HS-5 (cell line): ENCODE measurements at regions not wholly inside any gene's neighbourhood (a gene's known extent, or its start where the extent isn't known, plus 50 kb on each side); places are given as distances from the start of the nearest gene placed in this dataset.

Experiments
- DNase-seq: peaks from one replicate; pipeline ENCODE4 v3.0.0-alpha.2; 2012; ENCODE audit warnings: low read depth

DNA sequence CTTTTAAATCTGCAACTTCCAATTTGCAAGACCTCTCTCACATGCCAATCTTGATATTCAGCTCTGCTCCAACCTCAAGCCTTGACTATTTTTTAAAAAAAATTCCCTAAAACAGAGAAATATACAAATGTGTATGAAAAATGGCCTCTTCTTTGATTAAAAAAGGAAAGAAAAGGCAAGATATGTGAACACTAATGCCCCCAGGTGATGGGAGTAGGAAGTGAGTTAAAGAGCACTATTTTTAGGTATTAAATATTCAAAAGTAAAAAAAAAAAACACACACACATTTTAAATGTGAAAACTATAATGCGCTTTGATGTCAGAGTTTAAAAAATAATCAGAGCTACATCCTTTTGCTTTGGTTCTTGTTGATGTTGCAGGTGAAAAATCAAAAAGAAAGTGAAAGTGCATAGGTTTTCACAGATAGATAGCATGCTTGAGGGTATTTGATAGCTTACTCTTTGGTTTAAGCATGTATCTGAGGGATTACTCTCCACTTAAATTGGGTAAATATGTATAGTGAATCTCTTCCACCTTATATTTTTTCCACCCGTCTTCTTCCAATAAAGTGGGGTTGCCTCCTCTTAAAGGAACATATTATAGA, 406.0 kb upstream of the POU3F3 start:
- DNase-seq: no peak

DNA sequence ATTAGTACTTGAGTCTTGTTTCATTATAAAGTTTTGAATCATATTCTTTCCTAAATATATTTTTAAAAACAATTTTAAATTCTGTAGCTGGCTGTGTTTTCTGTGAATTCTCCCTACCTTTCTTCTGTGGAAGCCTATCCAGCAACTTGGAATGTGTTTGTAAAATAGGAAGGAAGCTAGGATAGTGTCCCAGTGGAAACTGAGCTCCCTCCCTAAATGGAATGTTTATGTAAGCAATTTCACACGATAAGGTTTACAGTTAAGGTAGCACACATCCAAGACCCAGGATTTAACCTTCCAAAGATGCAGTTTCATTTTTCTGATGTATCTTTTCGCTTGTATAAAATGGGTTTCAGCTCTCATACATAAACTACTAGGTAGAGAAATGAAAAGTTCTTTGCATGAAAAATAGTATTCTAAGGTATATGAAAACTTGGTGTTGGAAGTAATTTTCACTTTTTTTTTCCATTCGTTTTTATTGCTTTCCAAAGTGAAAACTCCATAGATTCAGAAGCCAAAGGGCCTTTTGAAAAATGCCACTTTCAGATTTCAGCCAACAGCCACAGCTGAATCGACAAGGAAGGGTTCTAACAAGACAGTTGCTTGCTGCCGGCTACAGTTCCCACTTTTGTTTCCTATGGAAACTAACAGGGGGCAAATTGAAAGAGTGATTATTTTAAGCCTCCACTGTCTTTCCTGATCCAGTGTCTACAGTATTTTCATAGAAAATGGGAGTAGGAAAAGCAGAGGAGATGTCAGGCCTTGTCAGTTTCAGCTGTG, 405.1 kb upstream of the POU3F3 start:
- DNase-seq: no peak

DNA sequence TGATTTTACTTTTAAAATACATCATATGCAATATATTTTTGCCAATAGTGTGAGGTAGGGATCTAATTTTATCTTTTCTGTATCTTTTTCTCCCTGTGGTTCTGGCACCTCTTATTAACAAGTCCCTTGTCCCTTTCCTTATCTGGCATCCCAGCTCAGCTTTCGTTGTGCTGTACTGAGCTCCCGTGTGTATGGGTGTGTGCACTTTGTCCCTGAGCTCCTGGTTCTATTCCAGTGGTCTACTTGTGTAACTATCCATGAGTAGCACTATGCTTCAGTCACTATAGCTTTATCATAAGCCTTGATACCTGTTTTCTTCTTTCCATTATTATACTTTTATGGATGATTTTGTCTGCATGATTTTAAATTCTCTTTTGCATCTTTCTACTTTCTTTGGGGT, 401.4 kb upstream of the POU3F3 start:
- no peak for DNase-seq

DNA sequence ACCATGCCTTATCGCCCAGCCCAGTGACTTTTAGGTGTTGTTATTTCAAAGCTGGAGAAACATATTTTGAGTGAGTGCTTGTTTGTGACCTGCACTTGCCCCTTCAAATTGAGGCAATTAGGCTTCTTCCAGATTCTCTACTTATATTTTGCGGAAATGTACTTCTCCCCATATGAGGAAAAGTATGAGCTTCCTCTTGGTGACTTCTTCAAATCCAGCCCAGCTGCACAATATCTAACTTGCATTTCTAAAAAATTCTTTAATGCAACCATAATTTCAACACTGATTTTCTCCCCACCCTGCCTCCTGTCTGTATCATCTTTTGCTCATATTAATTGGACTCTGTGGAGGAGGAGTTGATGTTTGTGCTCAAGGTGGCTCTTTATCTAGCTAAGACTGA, 391.2 kb upstream of the POU3F3 start:
- DNase-seq: no peak

DNA sequence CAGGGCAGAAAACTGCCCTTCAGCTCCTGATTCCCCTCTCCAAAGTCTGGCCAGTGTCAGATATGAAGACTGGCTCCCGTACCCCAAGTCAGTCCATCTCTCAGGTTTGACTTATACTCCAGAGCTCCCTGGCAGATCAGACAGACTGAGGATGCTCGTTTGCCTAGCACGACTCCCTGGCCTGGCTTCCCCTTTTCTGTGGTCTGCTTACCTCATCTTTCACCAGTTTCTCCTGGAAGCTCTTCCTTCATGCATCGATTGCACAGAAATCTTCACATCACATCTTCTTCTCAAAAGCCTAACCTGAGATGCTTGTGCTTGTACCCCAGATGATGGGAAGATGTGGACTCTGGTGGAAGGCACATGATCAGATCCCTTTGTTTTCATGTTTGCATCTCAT, 387.9 kb upstream of the POU3F3 start:
- no peak for DNase-seq

DNA sequence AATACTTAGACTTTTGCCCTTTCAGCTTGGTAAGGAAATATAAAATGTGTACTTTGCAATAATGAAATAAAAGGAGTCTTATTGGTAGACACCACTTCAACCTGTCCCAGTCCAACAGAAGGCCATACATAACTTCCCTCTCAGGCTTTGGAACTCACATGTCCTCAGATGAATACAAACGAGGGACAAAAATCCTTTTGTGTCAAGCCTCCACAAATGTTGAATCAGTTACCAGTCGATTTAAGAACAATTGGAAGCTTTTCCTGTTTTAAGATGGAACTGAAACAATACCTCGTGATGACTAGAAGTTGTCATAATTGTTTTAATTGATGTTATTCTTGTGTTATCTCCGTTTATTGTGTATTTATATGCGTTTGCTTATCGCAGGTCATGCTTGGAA, 385.1 kb upstream of the POU3F3 start:
- no peak for DNase-seq

DNA sequence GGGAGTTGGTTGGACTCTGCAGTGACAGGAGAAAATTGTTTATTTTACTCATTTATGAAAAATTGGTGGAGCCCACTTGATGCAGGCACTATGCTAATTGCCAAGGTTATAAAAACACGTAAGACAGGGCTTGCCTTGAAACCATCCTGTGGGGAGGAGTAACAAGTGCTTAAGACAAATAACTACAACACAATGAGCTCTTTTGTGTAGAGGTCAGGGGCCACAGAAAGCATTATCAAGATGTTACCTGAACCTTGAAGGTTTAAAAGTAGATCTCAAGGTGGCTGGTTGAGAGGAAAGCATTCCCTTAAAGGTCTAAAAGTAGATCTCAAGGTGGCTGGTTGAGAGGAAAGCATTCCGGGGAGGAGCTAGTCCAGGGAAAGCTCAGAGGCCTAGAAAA, 381.8 kb upstream of the POU3F3 start:
- DNase-seq: no peak

DNA sequence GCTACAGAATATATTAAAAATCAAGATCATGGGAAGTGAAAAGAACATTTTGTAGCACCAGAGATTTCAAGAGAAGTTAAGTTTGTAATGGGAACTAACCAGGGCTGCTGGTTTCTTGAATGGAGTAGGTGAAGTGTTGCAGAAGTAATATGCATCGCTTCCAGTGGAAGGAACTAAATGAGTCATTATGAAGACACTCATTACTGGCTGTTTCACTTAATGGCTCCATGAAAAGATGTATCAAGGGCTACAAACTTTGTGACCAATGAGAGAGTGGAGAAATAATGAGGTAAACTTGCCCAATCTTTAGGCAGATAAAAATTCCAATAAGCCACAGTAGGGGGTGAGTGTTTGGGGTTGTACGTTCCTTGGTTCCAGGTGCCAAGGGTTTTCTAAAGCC, 380.4 kb upstream of the POU3F3 start:
- no peak for DNase-seq

DNA sequence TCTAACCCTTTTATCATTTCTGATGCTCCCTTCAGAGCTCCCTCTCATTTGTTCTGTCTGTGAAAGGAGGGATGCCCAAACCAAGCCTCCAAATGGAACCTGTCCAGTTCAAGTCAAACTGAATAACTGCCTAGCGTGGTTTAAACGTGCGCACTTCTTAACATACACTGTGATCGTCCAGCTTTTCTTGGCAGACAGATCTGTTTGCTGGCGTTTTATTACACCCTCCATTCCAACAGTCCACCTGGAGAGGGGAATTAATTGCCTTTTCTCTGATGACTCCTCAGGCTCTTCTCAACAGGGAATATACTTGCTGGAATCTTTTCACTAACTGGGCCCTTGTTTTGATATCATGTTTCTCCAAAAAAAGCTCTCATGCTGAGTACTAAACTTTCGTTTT, 379.2 kb upstream of the POU3F3 start:
- DNase-seq: no peak

DNA sequence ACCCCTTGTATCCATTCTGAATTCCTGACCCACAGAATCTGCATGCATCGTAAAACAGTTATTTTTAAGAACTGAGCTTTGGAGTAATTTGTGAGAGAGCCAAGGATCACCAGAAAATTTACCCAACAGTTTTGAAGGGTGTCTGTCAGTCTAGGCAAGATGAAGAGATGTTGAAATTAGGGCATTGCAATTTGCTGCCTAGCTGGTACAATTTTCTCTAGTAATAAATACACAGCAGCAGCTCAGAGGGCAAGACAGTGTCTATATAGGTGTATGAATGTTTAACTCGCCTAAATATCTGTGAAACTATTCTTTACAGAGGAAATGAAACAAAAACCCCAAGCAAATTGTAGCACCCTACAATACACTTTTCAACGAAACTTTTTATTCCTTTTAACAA, 377.8 kb upstream of the POU3F3 start:
- DNase-seq: no peak

DNA sequence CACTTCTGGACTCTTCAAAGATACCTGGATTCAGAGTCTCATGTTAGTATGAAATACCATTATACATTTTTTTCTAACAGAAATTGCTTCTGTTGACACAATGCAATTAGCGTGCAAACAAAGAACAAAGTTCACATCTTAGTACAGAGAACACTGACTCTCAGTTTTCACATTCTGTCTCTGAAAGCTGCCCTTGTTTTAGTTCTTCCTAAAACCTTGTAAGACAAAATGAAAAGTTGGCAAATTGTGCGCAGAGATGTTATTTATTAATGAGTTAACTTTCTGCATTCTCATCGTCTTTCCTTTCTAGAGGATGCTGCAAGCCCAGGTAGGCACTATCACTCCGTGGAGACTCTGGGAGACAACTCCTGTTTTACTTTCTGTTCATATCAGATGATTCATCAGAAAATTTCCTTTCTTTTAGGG, 377.3 kb upstream of the POU3F3 start:
- no peak for DNase-seq

DNA sequence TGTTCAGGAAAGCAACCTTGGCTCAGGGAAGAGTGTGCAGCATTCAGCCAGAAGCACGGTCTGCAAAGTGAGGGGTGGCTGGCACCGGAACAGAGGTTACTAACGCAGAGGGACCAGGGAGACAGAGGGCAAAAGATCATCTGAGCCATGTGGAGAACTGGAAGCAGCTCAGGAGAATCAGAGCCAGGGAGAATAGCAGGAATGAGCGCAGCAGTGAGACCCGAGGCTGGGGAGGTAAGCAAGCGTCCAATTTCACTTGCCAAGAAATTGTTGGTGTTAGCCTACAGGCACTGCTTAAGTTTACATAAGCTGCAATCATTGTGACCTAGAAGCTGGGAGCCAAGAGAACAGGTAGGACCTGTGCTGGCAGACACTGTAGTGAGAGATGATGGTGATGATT, 372.6 kb upstream of the POU3F3 start:
- DNase-seq: no peak

DNA sequence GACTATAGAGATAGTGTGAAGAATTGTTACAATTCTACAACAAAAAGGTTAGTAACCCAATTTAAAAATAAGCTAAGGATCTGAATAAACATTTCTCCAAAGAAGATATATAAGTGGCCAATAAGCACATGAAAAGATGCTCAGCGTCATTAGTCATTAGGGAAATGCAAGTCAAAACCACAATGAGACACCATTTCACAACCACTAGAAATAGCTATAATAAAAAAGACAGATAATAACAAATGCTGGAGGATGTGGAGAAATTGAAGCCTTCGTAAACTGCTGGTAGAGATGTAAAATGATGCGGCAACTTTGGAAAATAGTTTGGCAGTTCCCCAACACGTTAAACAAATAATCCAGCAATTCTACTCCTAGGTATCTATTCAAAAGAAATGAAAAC, 366.5 kb upstream of the POU3F3 start:
- DNase-seq: peak; percentile 9

DNA sequence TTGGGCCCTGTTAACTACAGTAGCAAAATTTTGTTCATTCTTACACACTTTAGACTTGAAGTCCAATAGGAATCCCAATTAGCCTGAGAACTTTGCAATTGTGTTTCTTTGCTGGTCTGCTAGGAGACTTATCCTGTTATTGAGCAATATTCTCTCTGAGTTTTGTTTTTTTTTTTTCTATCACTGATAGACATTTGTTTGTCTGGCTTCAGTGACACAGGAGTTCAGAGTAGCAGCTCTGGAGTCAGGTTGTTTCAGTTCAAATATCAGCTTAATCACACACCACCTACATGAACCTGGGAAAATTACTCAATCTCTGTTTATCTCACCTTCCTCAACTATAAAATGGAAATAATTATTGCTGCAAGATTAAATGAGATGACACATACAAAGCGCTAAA, 360.2 kb upstream of the POU3F3 start:
- DNase-seq: no peak

DNA sequence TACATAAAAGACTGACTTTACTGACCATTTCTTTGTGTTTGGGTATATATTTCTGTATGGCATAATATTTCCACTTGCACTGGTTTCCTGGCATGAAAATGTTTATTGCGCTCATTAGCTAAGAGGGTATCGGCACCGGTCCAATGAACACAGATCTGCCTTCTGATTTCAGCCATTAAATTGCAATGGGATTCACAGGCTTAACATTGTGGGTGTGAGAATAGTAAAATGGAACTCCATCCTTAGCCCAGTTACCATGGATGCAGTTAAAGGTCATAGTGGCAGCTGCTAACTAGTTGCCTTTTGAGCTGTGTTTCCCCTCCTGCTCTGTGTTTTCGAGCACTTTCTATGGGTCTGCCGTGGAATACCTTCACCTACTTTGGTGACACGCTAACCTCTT, 352.6 kb upstream of the POU3F3 start:
- DNase-seq: no peak

DNA sequence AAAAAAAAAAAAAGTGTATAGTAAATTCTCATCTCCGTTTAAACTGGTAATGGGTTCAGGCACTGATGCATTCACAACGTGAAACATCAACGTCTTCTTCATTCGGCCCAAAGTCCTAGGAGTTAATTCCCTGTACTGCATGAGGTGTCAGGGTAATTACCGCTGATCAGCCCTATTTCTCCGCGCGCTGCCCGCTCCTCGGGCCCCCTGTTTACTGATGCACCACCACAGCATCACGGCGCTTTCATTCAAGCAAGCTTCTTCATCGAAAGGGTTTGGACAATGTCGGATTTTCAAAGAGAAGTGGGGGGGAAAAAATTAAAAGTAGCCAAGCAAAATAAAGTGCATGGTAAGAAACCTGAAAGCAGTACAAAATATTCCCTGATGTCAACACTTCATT, 352.0 kb upstream of the POU3F3 start:
- no peak for DNase-seq

DNA sequence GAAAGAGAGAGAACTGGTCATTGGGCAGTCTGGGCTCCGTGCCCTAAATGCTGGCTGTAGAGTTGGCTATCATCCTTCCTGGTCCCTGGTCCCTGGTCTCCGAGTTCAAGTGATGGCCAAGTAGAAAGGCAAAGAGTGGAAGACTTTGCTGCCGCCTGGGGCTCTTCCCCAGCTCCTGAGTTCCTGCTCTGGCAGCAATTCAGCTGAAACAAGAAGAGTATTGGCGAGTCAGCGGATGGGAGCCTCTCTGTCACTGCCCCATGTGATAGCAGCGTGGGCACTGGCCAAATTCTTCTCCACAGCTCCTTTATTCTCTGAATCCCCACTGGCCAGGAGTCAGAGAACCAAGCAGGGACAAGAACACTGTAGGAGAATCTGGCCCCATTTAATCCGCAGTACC, 351.0 kb upstream of the POU3F3 start:
- no peak for DNase-seq

DNA sequence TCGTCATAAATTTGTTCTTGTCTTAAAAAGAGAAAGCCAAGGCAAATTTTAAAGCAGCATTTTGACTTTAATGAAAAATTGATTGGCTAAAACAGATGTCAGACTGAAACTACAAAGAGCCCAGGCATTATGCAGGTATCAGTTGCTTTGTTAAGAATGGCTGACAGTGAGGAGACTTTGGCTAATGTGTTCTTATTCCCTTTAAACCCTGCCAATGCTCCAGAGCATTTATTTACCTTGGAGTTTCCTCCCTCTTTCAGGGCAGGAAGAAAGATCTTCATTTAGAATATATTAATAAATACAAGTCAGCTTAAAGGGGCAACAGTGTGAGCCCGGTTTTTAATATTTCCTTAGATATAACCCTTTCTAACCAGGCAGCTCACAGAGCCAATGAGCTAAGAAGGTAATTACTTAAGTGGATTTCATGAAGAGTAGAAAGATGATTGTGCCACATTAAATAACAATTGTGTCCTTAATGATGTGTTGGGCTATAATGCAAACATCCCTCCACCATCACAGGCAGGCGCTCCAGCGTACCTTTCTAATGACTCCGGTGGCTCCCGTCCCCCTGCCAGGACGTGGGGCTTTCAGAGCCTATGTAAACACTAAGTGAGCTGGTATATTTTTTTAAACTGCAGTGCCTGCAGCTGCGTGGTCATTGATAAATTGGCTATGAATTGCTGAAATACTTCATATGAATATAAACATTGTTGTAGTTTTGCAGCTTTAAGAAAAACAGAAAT, 349.4 kb upstream of the POU3F3 start:
- DNase-seq: no peak

DNA sequence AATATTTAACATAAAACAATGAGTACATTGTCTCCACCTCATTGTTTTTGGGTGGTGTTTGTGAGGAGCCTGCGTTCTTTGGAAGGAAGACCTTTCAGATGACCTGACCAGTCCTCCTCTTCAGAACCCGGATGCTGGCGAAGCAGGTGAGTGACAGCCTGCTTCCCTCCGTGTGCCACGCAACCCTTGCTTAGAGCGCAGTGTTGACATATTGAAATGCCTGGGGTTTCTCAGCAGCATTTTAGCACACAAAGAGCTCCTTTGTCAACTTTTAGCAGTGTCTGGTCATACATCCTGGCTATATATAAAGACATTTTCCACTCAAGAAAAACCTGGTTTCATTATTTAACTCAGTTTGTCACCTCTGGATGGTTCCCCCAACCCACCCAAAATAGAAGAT, 335.7 kb upstream of the POU3F3 start:
- no peak for DNase-seq

DNA sequence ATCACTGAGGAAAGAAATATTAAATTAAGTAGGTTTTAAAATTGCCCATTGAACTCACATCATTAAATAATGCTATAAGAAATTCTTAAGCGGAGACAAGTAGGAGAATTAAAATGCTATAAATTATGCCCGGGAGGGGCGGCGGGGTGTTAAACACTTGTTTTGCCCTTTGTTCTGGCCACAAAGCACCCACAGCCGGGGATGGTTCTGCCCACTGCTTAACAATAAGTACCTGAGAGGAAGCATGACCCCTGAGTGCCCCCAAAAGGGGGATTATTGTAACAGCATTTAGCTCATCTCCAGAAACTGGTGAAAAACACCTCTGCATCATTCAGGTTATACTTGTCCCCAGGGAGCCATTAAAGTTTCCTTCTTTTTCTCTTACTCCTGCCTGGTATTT, 332.7 kb upstream of the POU3F3 start:
- no peak for DNase-seq

DNA sequence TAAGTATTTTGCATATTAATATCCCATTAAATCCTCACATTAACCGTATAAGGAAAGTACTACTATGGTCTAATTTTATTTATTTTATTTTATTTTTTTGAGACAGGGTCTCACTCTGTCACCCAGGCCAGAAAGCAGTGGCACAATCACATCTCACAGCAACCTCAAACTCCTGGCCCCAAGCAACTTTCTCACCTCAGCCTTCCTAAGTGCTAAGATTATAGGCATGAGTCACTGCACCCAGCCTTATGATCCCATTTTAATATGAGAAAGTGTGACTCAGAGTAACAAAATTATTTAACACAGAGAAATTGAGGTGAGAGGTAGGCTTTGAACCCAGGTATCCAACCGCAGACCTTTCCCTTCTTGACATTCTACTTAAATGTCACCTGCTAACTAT, 330.0 kb upstream of the POU3F3 start:
- DNase-seq: no peak

DNA sequence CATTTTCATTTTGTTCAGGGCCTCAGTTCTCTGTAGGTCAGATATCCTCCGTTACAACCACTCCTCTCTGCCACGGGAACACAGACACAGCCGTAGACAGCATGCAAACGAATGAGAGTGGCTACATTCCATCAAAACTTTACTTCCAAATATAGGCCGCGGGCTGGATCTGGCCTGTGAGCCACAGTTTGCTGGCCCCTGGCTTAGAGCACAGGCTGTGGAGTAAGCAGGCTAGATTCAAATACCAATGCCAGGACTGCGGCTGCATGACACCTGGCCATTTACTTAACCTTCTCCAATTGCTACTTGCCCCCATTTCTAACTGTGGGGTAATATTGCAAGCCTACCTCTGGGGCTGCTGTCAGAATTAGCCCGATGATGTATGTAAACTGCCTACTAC, 325.8 kb upstream of the POU3F3 start:
- no peak for DNase-seq

DNA sequence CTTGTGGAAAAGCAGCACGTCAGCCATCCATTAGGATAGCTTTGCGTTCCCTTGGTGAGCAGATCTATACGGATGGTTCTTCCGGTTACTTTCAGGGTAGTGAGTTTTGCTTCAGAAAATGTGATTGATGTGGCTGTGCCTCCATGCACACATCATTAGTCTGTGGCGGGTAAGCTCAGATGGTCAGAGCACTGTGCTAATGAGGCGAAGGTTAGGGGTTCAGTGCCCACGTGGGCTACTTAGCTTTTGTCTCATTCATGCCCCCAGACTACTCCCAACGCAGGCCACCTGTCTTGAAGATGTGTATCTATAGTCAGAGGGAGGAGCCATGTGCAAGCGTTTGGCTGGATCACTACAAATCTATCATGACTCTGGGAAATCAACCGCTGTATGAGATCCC, 322.8 kb upstream of the POU3F3 start:
- DNase-seq: no peak

DNA sequence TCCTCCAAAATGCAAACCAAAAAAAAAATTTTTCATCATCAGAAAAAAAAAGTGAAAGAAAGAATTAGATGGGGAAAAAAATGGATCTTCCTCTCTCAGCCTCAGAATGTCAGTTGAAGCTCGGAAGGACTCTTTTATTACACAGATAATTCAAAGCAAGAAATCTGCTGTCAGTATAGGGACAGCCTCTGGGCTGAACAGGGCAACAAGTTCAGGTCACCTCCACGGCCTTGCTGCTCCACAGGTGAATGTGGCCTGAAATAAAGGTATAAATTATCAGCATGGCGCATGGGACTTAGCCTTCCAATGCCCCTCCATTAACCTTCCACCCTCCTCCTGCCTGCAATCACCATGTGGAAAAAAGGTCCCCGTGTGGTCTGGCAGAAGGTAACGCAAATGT, 316.8 kb upstream of the POU3F3 start:
- DNase-seq: no peak
